NCI-H1105 (cell line): ENCODE measurements at regions not wholly inside any gene's neighbourhood (a gene's known extent, or its start where the extent isn't known, plus 50 kb on each side); places are given as distances from the start of the nearest gene placed in this dataset.
"Not testable (repeated sequence)": the region's sequence is repeated elsewhere in the genome, so short reads cannot be mapped to it uniquely, and the experiment has no call there.

Source experiments
- DNase-seq: peaks from one replicate; lab custom pipeline; 2025; lab: John Stamatoyannopoulos, UW

GRCh38 chr3:88291486-88291885 lies 141.7 kb downstream of the C3orf38 start:
- DNase-seq = no peak

GRCh38 chr3:88298189-88298588 lies 148.4 kb downstream of the C3orf38 start:
- no peak for DNase-seq

- no peak for DNase-seq
Observed at GRCh38 chr3:88301273-88301995, 151.7 kb downstream of the C3orf38 start.

- no peak for DNase-seq
Observed at GRCh38 chr3:88301996-88302393, 152.2 kb downstream of the C3orf38 start.

- DNase-seq = not testable (repeated sequence)
Observed at GRCh38 chr3:88303331-88303904, 153.7 kb downstream of the C3orf38 start.

GRCh38 chr3:88307666-88308065 lies 157.9 kb downstream of the C3orf38 start:
- no peak for DNase-seq

- peak; percentile 37 for DNase-seq
Observed at GRCh38 chr3:88311826-88312225, 162.1 kb downstream of the C3orf38 start.

GRCh38 chr3:88312256-88312655 lies 162.5 kb downstream of the C3orf38 start:
- DNase-seq = peak; percentile 37

- no peak for DNase-seq
Observed at GRCh38 chr3:88318067-88318466, 168.3 kb downstream of the C3orf38 start.

GRCh38 chr3:88321363-88322050 lies 171.7 kb downstream of the C3orf38 start:
- DNase-seq = no peak

- no peak for DNase-seq
Observed at GRCh38 chr3:88324788-88325187, 175.0 kb downstream of the C3orf38 start.

GRCh38 chr3:88334187-88334868 lies 184.6 kb downstream of the C3orf38 start:
- DNase-seq = no peak

- DNase-seq = no peak
Observed at GRCh38 chr3:88336894-88337293, 187.1 kb downstream of the C3orf38 start.

GRCh38 chr3:88343264-88343663 lies 193.5 kb downstream of the C3orf38 start:
- DNase-seq = no peak

GRCh38 chr3:88346643-88347042 lies 196.9 kb downstream of the C3orf38 start:
- DNase-seq = no peak

GRCh38 chr3:88362428-88362827 lies 212.7 kb downstream of the C3orf38 start:
- DNase-seq = no peak

GRCh38 chr3:88364926-88365325 lies 215.2 kb downstream of the C3orf38 start:
- no peak for DNase-seq

GRCh38 chr3:88369337-88369736 lies 219.6 kb downstream of the C3orf38 start:
- no peak for DNase-seq

- DNase-seq = no peak
Observed at GRCh38 chr3:88369767-88370166, 220.0 kb downstream of the C3orf38 start.

- no peak for DNase-seq
Observed at GRCh38 chr3:88385090-88385489, 235.3 kb downstream of the C3orf38 start.

- no peak for DNase-seq
Observed at GRCh38 chr3:88398581-88398980, 248.8 kb downstream of the C3orf38 start.

- no peak for DNase-seq
Observed at GRCh38 chr3:88403319-88403718, 253.6 kb downstream of the C3orf38 start.

- no peak for DNase-seq
Observed at GRCh38 chr3:88408097-88408496, 258.3 kb downstream of the C3orf38 start.
